ENCODE measurements at regions not wholly inside any gene's neighbourhood (a gene's known extent, or its start where the extent isn't known, plus 50 kb on each side); places are given as distances from the start of the nearest gene placed in this dataset.

GRCh38 chr5:103374473-103374963 lies 116.0 kb downstream of the MACIR start:
- no peak for DNase-seq

GRCh38 chr5:103373597-103374472 lies 115.3 kb downstream of the MACIR start:
- DNase-seq, result no peak

GRCh38 chr5:103371046-103371607 lies 112.6 kb downstream of the MACIR start:
- DNase-seq, result no peak

- no peak for DNase-seq
Observed at GRCh38 chr5:103369125-103370120, 110.9 kb downstream of the MACIR start.

GRCh38 chr5:103367702-103368101 lies 109.1 kb downstream of the MACIR start:
- no peak for DNase-seq

- no peak for DNase-seq
Observed at GRCh38 chr5:103366918-103367549, 108.5 kb downstream of the MACIR start.

GRCh38 chr5:103364074-103364473 lies 105.5 kb downstream of the MACIR start:
- DNase-seq, result peak; percentile 9

GRCh38 chr5:103362211-103362610 lies 103.6 kb downstream of the MACIR start:
- DNase-seq, result peak; percentile 33

- no peak for DNase-seq
Observed at GRCh38 chr5:103360475-103360874, 101.9 kb downstream of the MACIR start.

GRCh38 chr5:103358305-103358995 lies 99.9 kb downstream of the MACIR start:
- DNase-seq, result no peak

GRCh38 chr5:103357636-103358035 lies 99.1 kb downstream of the MACIR start:
- no peak for DNase-seq

- peak; percentile 11 for DNase-seq
Observed at GRCh38 chr5:103356350-103357091, 98.0 kb downstream of the MACIR start.

GRCh38 chr5:103355579-103355978 lies 97.0 kb downstream of the MACIR start:
- DNase-seq, result no peak

- DNase-seq, result no peak
Observed at GRCh38 chr5:103354446-103354845, 95.9 kb downstream of the MACIR start.

- no peak for DNase-seq
Observed at GRCh38 chr5:103353581-103353980, 95.0 kb downstream of the MACIR start.

- DNase-seq, result peak; percentile 35
Observed at GRCh38 chr5:103347716-103348423, 89.3 kb downstream of the MACIR start.

GRCh38 chr5:103346162-103346748 lies 87.7 kb downstream of the MACIR start:
- DNase-seq, result no peak

- no peak for DNase-seq
Observed at GRCh38 chr5:103345461-103345860, 86.9 kb downstream of the MACIR start.

GRCh38 chr5:103340717-103341388 lies 82.3 kb downstream of the MACIR start:
- peak; percentile 22 for DNase-seq
